ENCODE measurements at regions not wholly inside any gene's neighbourhood (a gene's known extent, or its start where the extent isn't known, plus 50 kb on each side); places are given as distances from the start of the nearest gene placed in this dataset.

GRCh38 chr3:137097852-137098251 is 140.1 kb downstream of the IL20RB start:
- H3K9me3 ChIP-seq (ENCODE audit: insufficient read depth, low read length) = no peaks in the 10 kb centered on the region
- no peak overlapping the region for H3K27ac ChIP-seq (ENCODE audit: low read depth, low read length)
- H3K9ac ChIP-seq (ENCODE audit: low read length) = no peak overlapping the region
- H3K27me3 ChIP-seq (ENCODE audit: low read length) = no peaks in the 10 kb centered on the region
- H3F3A ChIP-seq (ENCODE audit: insufficient read depth) = no peaks in the 10 kb centered on the region
- H3K4me3 ChIP-seq (ENCODE audit: insufficient read depth, low read length, poor library complexity, severe bottlenecking) = no peak overlapping the region
- H2AFZ ChIP-seq (ENCODE audit: low read depth, low read length, severe bottlenecking) = no peak overlapping the region
- no peak overlapping the region for H3K4me2 ChIP-seq (ENCODE audit: low read depth, low read length, poor library complexity, severe bottlenecking)
- H3K79me2 ChIP-seq (ENCODE audit: insufficient read depth, low read length) = no peaks in the 10 kb centered on the region
- no peaks in the 10 kb centered on the region for H4K20me1 ChIP-seq (ENCODE audit: low read depth, low read length)
- TF ChIP-seq EZH2phosphoT487 (conservative IDR thresholded peaks at IDR 0.05; ENCODE audit: low read length) = no peak
- no peak for TF ChIP-seq CTCF (IDR thresholded peaks at IDR 0.05; ENCODE audit: insufficient read depth, low read length, poor library complexity, severe bottlenecking)
- no peaks in the 10 kb centered on the region for H3K36me3 ChIP-seq (ENCODE audit: low read length)
- no peaks in the 10 kb centered on the region for H3K9me2 ChIP-seq (replicated peaks; ENCODE audit: insufficient read depth, low read length)

GRCh38 chr3:137099364-137100219 is 141.8 kb downstream of the IL20RB start:
- Histone ChIP-seq H3F3A (ENCODE audit: insufficient read depth) (no peaks in the 10 kb centered on the region), H4K20me1 (ENCODE audit: low read depth, low read length) (no peaks in the 10 kb centered on the region), H3K27me3 (ENCODE audit: low read length) (no peaks in the 10 kb centered on the region), H3K4me2 (ENCODE audit: low read depth, low read length, poor library complexity, severe bottlenecking) (no peak overlapping the region), H2AFZ (ENCODE audit: low read depth, low read length, severe bottlenecking) (no peak overlapping the region), H3K9me3 (ENCODE audit: insufficient read depth, low read length) (no peaks in the 10 kb centered on the region), H3K9ac (ENCODE audit: low read length) (no peak overlapping the region), H3K9me2 (replicated peaks; ENCODE audit: insufficient read depth, low read length) (no peaks in the 10 kb centered on the region), H3K4me3 (ENCODE audit: insufficient read depth, low read length, poor library complexity, severe bottlenecking) (no peak overlapping the region), H3K36me3 (ENCODE audit: low read length) (no peaks in the 10 kb centered on the region), H3K79me2 (ENCODE audit: insufficient read depth, low read length) (no peaks in the 10 kb centered on the region), H3K27ac (ENCODE audit: low read depth, low read length) (no peak overlapping the region)
- TF ChIP-seq CTCF (IDR thresholded peaks at IDR 0.05; ENCODE audit: insufficient read depth, low read length, poor library complexity, severe bottlenecking) (no peak), EZH2phosphoT487 (conservative IDR thresholded peaks at IDR 0.05; ENCODE audit: low read length) (no peak)

GRCh38 chr3:137100326-137100725 is 142.5 kb downstream of the IL20RB start:
- Histone ChIP-seq H3K9me3 (ENCODE audit: insufficient read depth, low read length) (no peaks in the 10 kb centered on the region), H3K4me3 (ENCODE audit: insufficient read depth, low read length, poor library complexity, severe bottlenecking) (no peak overlapping the region), H3K27me3 (ENCODE audit: low read length) (no peaks in the 10 kb centered on the region), H2AFZ (ENCODE audit: low read depth, low read length, severe bottlenecking) (no peak overlapping the region), H3F3A (ENCODE audit: insufficient read depth) (no peaks in the 10 kb centered on the region), H3K27ac (ENCODE audit: low read depth, low read length) (no peak overlapping the region), H4K20me1 (ENCODE audit: low read depth, low read length) (no peaks in the 10 kb centered on the region), H3K9me2 (replicated peaks; ENCODE audit: insufficient read depth, low read length) (no peaks in the 10 kb centered on the region), H3K9ac (ENCODE audit: low read length) (no peak overlapping the region), H3K4me2 (ENCODE audit: low read depth, low read length, poor library complexity, severe bottlenecking) (no peak overlapping the region), H3K36me3 (ENCODE audit: low read length) (no peaks in the 10 kb centered on the region), H3K79me2 (ENCODE audit: insufficient read depth, low read length) (no peaks in the 10 kb centered on the region)
- TF ChIP-seq EZH2phosphoT487 (conservative IDR thresholded peaks at IDR 0.05; ENCODE audit: low read length) = no peak
- TF ChIP-seq CTCF (IDR thresholded peaks at IDR 0.05; ENCODE audit: insufficient read depth, low read length, poor library complexity, severe bottlenecking) = no peak

Measured in SU-DHL-6 (cell line).